Liver (tissue), 8 donors: ENCODE measurements at regions not wholly inside any gene's neighbourhood (a gene's known extent, or its start where the extent isn't known, plus 50 kb on each side); places are given as distances from the start of the nearest gene placed in this dataset.

Experiments
- DNase-seq: peaks from one replicate; pipeline ENCODE4 v3.0.0-alpha.2; 2017; ENCODE audit warnings: low spot score
- H3K27ac ChIP-seq, 2 donors: one replicate each; pipeline ENCODE4 v1.7.0; 2013; ENCODE audit warnings: inconsistent platforms in 2 of 2, low read length in 2 of 2, control low read depth in 1 of 2, low read depth in 1 of 2, mild to moderate bottlenecking in 1 of 2
- H3K27me3 ChIP-seq, 4 donors: one replicate each; pipeline versions ENCODE4 v1.6.1 to v1.7.0; 2013; ENCODE audit warnings: low read length in 3 of 4, inconsistent platforms in 1 of 4, mild to moderate bottlenecking in 1 of 4, moderate library complexity in 1 of 4; ENCODE audit not compliant: control insufficient read depth in 4 of 4, insufficient read depth in 4 of 4
- H3K36me3 ChIP-seq, 4 donors: one replicate each; pipeline versions ENCODE4 v1.6.1 to v1.7.0; 2013; ENCODE audit warnings: low read length in 3 of 4, mild to moderate bottlenecking in 3 of 4, low read depth in 1 of 4, moderate library complexity in 1 of 4; ENCODE audit not compliant: control insufficient read depth in 4 of 4, insufficient read depth in 3 of 4
- H3K4me1 ChIP-seq, 4 donors: one replicate each; pipeline versions ENCODE4 v1.6.1 to v1.7.0; 2013; ENCODE audit warnings: low read length in 3 of 4, mild to moderate bottlenecking in 3 of 4, moderate library complexity in 1 of 4; ENCODE audit not compliant: control insufficient read depth in 4 of 4, insufficient read depth in 4 of 4
- H3K4me3 ChIP-seq, 3 donors: one replicate each; pipeline versions ENCODE4 v1.6.1 to v1.7.0; 2013; ENCODE audit warnings: low read length in 3 of 3, control low read depth in 1 of 3, low read depth in 1 of 3, mild to moderate bottlenecking in 1 of 3
- H3K9ac ChIP-seq, 2 donors: one replicate each; pipeline ENCODE4 v1.7.0; 2013; ENCODE audit warnings: low read length in 2 of 2, mild to moderate bottlenecking in 2 of 2, moderate library complexity in 2 of 2, control low read depth in 1 of 2, low read depth in 1 of 2
- H3K9me3 ChIP-seq, 4 donors: one replicate each; pipeline versions ENCODE4 v1.6.1 to v1.7.0; 2013; ENCODE audit warnings: low read length in 3 of 4; ENCODE audit not compliant: control insufficient read depth in 4 of 4
- FOXA1 ChIP-seq: IDR thresholded peaks from 2 replicates; pipeline ENCODE4 v1.6.1; 2016; ENCODE audit warnings: antibody characterized with exemption
- FOXA2 ChIP-seq: IDR thresholded peaks from 2 replicates; pipeline ENCODE4 v1.6.1; 2016; ENCODE audit warnings: antibody characterized with exemption
- GABPA ChIP-seq, 2 donors: IDR thresholded peaks in 1 of 2; conservative IDR thresholded peaks in 1 of 2; 2 replicates each; pipeline ENCODE4 v1.6.1; 2016; ENCODE audit warnings: antibody characterized with exemption in 2 of 2, mild to moderate bottlenecking in 1 of 2, moderate library complexity in 1 of 2
- HNF4A ChIP-seq, 2 donors: conservative IDR thresholded peaks; 2 replicates each; pipeline ENCODE4 v1.6.1; 2016; ENCODE audit warnings: antibody characterized with exemption in 2 of 2, mild to moderate bottlenecking in 2 of 2
- HNF4G ChIP-seq: IDR thresholded peaks from 2 replicates; pipeline ENCODE4 v1.6.1; 2016; ENCODE audit warnings: antibody characterized with exemption
- JUND ChIP-seq, 2 donors: IDR thresholded peaks; 2 replicates each; pipeline ENCODE4 v1.6.1; 2016; ENCODE audit warnings: antibody characterized with exemption in 2 of 2
- NR2F2 ChIP-seq: IDR thresholded peaks from 2 replicates; pipeline ENCODE4 v1.6.1; 2016; ENCODE audit warnings: antibody characterized with exemption
- SP1 ChIP-seq: IDR thresholded peaks from 2 replicates; pipeline ENCODE4 v1.6.1; 2018; ENCODE audit warnings: antibody characterized with exemption, mild to moderate bottlenecking
- TAF1 ChIP-seq: conservative IDR thresholded peaks from 2 replicates; pipeline ENCODE4 v1.6.1; 2016; ENCODE audit warnings: antibody characterized with exemption, mild to moderate bottlenecking
- YY1 ChIP-seq: IDR thresholded peaks from 2 replicates; pipeline ENCODE4 v1.6.1; 2016; ENCODE audit warnings: antibody characterized with exemption, mild to moderate bottlenecking
- WGBS: extraction: QIAGEN DNeasy Blood & Tissue Kit; methylation state at CpG from one replicate; pipeline ENCODE4 v1.1.7; 2013; 5-methylcytosine and 5-hydroxymethylcytosine counted together
- TF ChIP-seq, protein P1 (sequence below): fragments of 150-350 bp; IDR thresholded peaks from 2 replicates; pipeline ENCODE4 v1.5.1; 2017; ENCODE audit warnings: improper control_type of control experiment, low read depth, low read length; ENCODE audit not compliant: missing input control
- TF ChIP-seq, protein P2 (sequence below): IDR thresholded peaks from 2 replicates; pipeline ENCODE4 v1.6.1; 2016; ENCODE audit warnings: antibody characterized with exemption
- TF ChIP-seq, protein P3 (sequence below): IDR thresholded peaks from 2 replicates; pipeline ENCODE4 v1.6.1; 2016; ENCODE audit warnings: antibody characterized with exemption
- TF ChIP-seq, protein P4 (sequence below): IDR thresholded peaks from 2 replicates; pipeline ENCODE4 v1.6.1; 2016; ENCODE audit warnings: antibody characterized with exemption, mild to moderate bottlenecking
- TF ChIP-seq, protein P5 (sequence below): IDR thresholded peaks from 2 replicates; pipeline ENCODE4 v1.6.1; 2016; ENCODE audit warnings: antibody characterized with exemption
- donor health status: healthy.
- donor health status: healthy.
- donor health status: healthy.
- donor health status: healthy.
- donor health status: healthy.

DNA sequence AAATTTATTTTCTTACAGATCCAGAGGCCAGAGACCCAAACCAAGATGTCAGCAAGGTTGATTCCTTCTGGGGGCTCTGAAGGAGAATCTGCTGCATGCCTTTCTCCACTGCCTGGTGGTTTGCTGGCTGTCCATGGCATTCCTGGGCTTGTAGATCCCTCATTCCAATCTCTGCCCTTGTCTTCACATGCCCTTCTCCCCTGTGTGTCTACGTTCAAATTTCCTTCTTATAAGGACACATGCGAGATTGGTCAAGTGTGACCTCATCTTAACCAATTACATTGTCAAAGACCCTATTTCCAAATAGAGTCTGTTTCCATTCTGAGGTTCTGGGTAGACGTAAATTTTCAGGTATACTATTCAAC, 84.5 kb upstream of the RAI14 start:
- 96% methylated on average over 3 of the region's 3 CpGs for WGBS
- H3K9ac ChIP-seq: no peak overlapping the region

DNA sequence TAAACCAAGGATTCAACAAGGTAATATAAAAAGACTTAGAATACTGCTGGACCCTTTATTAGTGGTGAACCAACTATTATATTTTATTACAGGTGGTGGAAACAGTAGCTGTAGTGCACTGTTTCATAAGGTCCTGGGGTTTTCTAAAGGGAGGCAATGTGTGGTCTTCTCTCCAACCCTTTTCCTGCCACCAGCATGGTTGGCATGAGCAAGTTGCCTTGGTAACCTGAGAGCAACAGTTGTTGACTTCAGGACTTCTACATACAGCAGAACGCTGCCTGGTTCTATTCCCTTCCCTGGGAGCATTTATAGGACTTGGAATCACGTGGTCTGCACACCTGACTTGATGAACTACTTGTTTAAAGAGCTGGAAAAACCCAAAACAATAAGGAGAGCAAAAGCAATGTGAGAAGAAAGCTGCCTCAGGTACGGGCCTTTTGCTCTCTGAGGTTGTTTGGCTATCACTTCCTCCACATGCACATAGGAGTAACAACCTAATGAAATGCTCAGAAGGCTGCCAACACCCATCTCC, 81.1 kb upstream of the RAI14 start:
- DNase-seq: no peak
- Histone ChIP-seq H3K27ac (no peak overlapping the region), H3K4me3 (no peak overlapping the region), H3K36me3 (no peaks in the 10 kb centered on the region), H3K9me3 (no peaks in the 10 kb centered on the region), H3K4me1 (no peaks in the 10 kb centered on the region), H3K27me3 (no peaks in the 10 kb centered on the region), H3K9ac (no peak overlapping the region)
- 71% methylated on average over 3 of the region's 3 CpGs for WGBS
- TF ChIP-seq JUND (IDR thresholded peaks at IDR 0.05) (no peak), HNF4A (conservative IDR thresholded peaks at IDR 0.05) (no peak), FOXA1 (no peak), SP1 (no peak), GABPA (IDR thresholded peaks at IDR 0.05 in 1 of 2, conservative IDR thresholded peaks at IDR 0.05 in 1 of 2) (no peak), NR2F2 (no peak), FOXA2 (no peak)
- TF ChIP-seq, protein P1, sequence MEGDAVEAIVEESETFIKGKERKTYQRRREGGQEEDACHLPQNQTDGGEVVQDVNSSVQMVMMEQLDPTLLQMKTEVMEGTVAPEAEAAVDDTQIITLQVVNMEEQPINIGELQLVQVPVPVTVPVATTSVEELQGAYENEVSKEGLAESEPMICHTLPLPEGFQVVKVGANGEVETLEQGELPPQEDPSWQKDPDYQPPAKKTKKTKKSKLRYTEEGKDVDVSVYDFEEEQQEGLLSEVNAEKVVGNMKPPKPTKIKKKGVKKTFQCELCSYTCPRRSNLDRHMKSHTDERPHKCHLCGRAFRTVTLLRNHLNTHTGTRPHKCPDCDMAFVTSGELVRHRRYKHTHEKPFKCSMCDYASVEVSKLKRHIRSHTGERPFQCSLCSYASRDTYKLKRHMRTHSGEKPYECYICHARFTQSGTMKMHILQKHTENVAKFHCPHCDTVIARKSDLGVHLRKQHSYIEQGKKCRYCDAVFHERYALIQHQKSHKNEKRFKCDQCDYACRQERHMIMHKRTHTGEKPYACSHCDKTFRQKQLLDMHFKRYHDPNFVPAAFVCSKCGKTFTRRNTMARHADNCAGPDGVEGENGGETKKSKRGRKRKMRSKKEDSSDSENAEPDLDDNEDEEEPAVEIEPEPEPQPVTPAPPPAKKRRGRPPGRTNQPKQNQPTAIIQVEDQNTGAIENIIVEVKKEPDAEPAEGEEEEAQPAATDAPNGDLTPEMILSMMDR: no peak
- TF ChIP-seq, protein P2, sequence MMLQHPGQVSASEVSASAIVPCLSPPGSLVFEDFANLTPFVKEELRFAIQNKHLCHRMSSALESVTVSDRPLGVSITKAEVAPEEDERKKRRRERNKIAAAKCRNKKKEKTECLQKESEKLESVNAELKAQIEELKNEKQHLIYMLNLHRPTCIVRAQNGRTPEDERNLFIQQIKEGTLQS: no peak
- TF ChIP-seq, protein P3, sequence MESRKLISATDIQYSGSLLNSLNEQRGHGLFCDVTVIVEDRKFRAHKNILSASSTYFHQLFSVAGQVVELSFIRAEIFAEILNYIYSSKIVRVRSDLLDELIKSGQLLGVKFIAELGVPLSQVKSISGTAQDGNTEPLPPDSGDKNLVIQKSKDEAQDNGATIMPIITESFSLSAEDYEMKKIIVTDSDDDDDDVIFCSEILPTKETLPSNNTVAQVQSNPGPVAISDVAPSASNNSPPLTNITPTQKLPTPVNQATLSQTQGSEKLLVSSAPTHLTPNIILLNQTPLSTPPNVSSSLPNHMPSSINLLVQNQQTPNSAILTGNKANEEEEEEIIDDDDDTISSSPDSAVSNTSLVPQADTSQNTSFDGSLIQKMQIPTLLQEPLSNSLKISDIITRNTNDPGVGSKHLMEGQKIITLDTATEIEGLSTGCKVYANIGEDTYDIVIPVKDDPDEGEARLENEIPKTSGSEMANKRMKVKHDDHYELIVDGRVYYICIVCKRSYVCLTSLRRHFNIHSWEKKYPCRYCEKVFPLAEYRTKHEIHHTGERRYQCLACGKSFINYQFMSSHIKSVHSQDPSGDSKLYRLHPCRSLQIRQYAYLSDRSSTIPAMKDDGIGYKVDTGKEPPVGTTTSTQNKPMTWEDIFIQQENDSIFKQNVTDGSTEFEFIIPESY: no peak

More for the DNA sequence above, 84.5 kb upstream of the RAI14 start:
- no peaks in the 10 kb centered on the region for H3K9me3 ChIP-seq
- no peaks in the 10 kb centered on the region for H3K36me3 ChIP-seq
- H3K4me3 ChIP-seq: no peak overlapping the region
- TF ChIP-seq, protein P2: no peak
- TF ChIP-seq HNF4G: no peak
- TF ChIP-seq GABPA (IDR thresholded peaks at IDR 0.05 in 1 of 2, conservative IDR thresholded peaks at IDR 0.05 in 1 of 2): no peak
- TF ChIP-seq, protein P4, sequence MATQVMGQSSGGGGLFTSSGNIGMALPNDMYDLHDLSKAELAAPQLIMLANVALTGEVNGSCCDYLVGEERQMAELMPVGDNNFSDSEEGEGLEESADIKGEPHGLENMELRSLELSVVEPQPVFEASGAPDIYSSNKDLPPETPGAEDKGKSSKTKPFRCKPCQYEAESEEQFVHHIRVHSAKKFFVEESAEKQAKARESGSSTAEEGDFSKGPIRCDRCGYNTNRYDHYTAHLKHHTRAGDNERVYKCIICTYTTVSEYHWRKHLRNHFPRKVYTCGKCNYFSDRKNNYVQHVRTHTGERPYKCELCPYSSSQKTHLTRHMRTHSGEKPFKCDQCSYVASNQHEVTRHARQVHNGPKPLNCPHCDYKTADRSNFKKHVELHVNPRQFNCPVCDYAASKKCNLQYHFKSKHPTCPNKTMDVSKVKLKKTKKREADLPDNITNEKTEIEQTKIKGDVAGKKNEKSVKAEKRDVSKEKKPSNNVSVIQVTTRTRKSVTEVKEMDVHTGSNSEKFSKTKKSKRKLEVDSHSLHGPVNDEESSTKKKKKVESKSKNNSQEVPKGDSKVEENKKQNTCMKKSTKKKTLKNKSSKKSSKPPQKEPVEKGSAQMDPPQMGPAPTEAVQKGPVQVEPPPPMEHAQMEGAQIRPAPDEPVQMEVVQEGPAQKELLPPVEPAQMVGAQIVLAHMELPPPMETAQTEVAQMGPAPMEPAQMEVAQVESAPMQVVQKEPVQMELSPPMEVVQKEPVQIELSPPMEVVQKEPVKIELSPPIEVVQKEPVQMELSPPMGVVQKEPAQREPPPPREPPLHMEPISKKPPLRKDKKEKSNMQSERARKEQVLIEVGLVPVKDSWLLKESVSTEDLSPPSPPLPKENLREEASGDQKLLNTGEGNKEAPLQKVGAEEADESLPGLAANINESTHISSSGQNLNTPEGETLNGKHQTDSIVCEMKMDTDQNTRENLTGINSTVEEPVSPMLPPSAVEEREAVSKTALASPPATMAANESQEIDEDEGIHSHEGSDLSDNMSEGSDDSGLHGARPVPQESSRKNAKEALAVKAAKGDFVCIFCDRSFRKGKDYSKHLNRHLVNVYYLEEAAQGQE: no peak
- TF ChIP-seq, protein P5, sequence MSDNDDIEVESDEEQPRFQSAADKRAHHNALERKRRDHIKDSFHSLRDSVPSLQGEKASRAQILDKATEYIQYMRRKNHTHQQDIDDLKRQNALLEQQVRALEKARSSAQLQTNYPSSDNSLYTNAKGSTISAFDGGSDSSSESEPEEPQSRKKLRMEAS: no peak
- TF ChIP-seq SP1: no peak
- no peak for TF ChIP-seq TAF1
- TF ChIP-seq, protein P3: no peak
- no peak for TF ChIP-seq YY1
- no peak for TF ChIP-seq NR2F2
- TF ChIP-seq FOXA1: no peak
- no peak for TF ChIP-seq HNF4A (conservative IDR thresholded peaks at IDR 0.05)
- no peaks in the 10 kb centered on the region for H3K4me1 ChIP-seq
- H3K27me3 ChIP-seq: no peaks in the 10 kb centered on the region
- no peak overlapping the region for H3K27ac ChIP-seq
- no peak for DNase-seq
